ENCODE measurements at regions not wholly inside any gene's neighbourhood (a gene's known extent, or its start where the extent isn't known, plus 50 kb on each side); places are given as distances from the start of the nearest gene placed in this dataset.

- DNase-seq: no peak
Measured at GRCh38 chr2:166634706-166635105, 140.7 kb upstream of the SCN7A start.

- no peak for DNase-seq
Measured at GRCh38 chr2:166632616-166633015, 138.6 kb upstream of the SCN7A start.

GRCh38 chr2:166628478-166629136 is 134.6 kb upstream of the SCN7A start:
- no peak for DNase-seq

GRCh38 chr2:166627893-166628292 is 133.8 kb upstream of the SCN7A start:
- DNase-seq: no peak

GRCh38 chr2:166625670-166626069 is 131.6 kb upstream of the SCN7A start:
- no peak for DNase-seq

- DNase-seq: no peak
Measured at GRCh38 chr2:166614503-166614902, 120.5 kb upstream of the SCN7A start.

- DNase-seq: no peak
Measured at GRCh38 chr2:166614029-166614428, 120.0 kb upstream of the SCN7A start.

GRCh38 chr2:166613226-166613625 is 119.2 kb upstream of the SCN7A start:
- DNase-seq: no peak

GRCh38 chr2:166612214-166612613 is 118.2 kb upstream of the SCN7A start:
- no peak for DNase-seq

- no peak for DNase-seq
Measured at GRCh38 chr2:166610913-166611305, 116.9 kb upstream of the SCN7A start.

- no peak for DNase-seq
Measured at GRCh38 chr2:166610180-166610912, 116.3 kb upstream of the SCN7A start.

- no peak for DNase-seq
Measured at GRCh38 chr2:166609183-166609959, 115.3 kb upstream of the SCN7A start.

GRCh38 chr2:166607880-166608279 is 113.8 kb upstream of the SCN7A start:
- no peak for DNase-seq

- no peak for DNase-seq
Measured at GRCh38 chr2:166593403-166593802, 99.4 kb upstream of the SCN7A start.

- no peak for DNase-seq
Measured at GRCh38 chr2:166592750-166593149, 98.7 kb upstream of the SCN7A start.

- DNase-seq: no peak
Measured at GRCh38 chr2:166591226-166591625, 97.2 kb upstream of the SCN7A start.

- DNase-seq: no peak
Measured at GRCh38 chr2:166573391-166573790, 79.3 kb upstream of the SCN7A start.

- DNase-seq: no peak
Measured at GRCh38 chr2:166572937-166573336, 78.9 kb upstream of the SCN7A start.

- no peak for DNase-seq
Measured at GRCh38 chr2:166568409-166568808, 74.4 kb upstream of the SCN7A start.

GRCh38 chr2:166565501-166565900 is 71.5 kb upstream of the SCN7A start:
- no peak for DNase-seq

- DNase-seq: no peak
Measured at GRCh38 chr2:166563894-166564293, 69.8 kb upstream of the SCN7A start.

- no peak for DNase-seq
Measured at GRCh38 chr2:166560022-166560421, 66.0 kb upstream of the SCN7A start.

- no peak for DNase-seq
Measured at GRCh38 chr2:166550923-166551322, 56.9 kb upstream of the SCN7A start.

- DNase-seq: no peak
Measured at GRCh38 chr2:166545473-166545872, 51.4 kb upstream of the SCN7A start.
